ENCODE measurements at regions not wholly inside any gene's neighbourhood (a gene's known extent, or its start where the extent isn't known, plus 50 kb on each side); places are given as distances from the start of the nearest gene placed in this dataset.

- Histone ChIP-seq H4K91ac (ENCODE audit: low read depth, low read length) (no peak overlapping the region), H3K18ac (ENCODE audit: low read length) (no peak overlapping the region), H3K36me3 (ENCODE audit: control insufficient read depth in 1 of 2, insufficient read depth in 2 of 2, low read length in 2 of 2) (no peaks in the 10 kb centered on the region), H3K23ac (ENCODE audit: low read length) (no peak overlapping the region), H3K4me1 (ENCODE audit: control insufficient read depth in 1 of 2, insufficient read depth in 2 of 2, low read length in 2 of 2) (no peaks in the 10 kb centered on the region), H3K4ac (ENCODE audit: low read depth, low read length) (no peak overlapping the region), H3K27ac (ENCODE audit: low read depth, low read length) (no peak overlapping the region), H4K8ac (ENCODE audit: low read depth, low read length) (no peak overlapping the region), H2BK120ac (ENCODE audit: insufficient read depth, low read length, poor library complexity) (no peak overlapping the region), H4K12ac (ENCODE audit: low read depth, low read length) (no peak overlapping the region), H2BK12ac (ENCODE audit: low read length) (no peak overlapping the region), H3K4me3 (ENCODE audit: low read depth, low read length) (no peak overlapping the region), H2AFZ (ENCODE audit: insufficient read depth, low read length, poor library complexity) (no peak overlapping the region), H3K79me2 (ENCODE audit: control insufficient read depth, insufficient read depth, low read length, poor library complexity) (no peaks in the 10 kb centered on the region), H3K79me1 (ENCODE audit: low read length) (no peaks in the 10 kb centered on the region), H3K9ac (ENCODE audit: low read length) (no peak overlapping the region), H2BK5ac (ENCODE audit: low read depth, low read length, poor library complexity) (no peak overlapping the region), H3K9me3 (ENCODE audit: insufficient read depth, low read depth, low read length) (peaks cover 45% of the 10 kb centered on the region), H3K14ac (ENCODE audit: low read length) (no peak overlapping the region), H3K4me2 (ENCODE audit: low read length) (no peak overlapping the region), H2AK5ac (ENCODE audit: low read length) (no peak overlapping the region), H3K27me3 (ENCODE audit: insufficient read depth, low read length) (no peaks in the 10 kb centered on the region)
- DNase-seq, result no peak
- WGBS (ENCODE audit: extremely low coverage, insufficient coverage, insufficient read length), result no CpG with 5 or more reads among the region's 1 CpG
Measured at GRCh38 chr14:105938959-105939358, 412.6 kb downstream of the TMEM121 start.

- Histone ChIP-seq H3K4me3 (ENCODE audit: low read depth, low read length) (no peak overlapping the region), H3K9ac (ENCODE audit: low read length) (no peak overlapping the region), H4K12ac (ENCODE audit: low read depth, low read length) (no peak overlapping the region), H3K36me3 (ENCODE audit: control insufficient read depth in 1 of 2, insufficient read depth in 2 of 2, low read length in 2 of 2) (no peaks in the 10 kb centered on the region), H3K23ac (ENCODE audit: low read length) (no peak overlapping the region), H4K8ac (ENCODE audit: low read depth, low read length) (no peak overlapping the region), H2AK5ac (ENCODE audit: low read length) (no peak overlapping the region), H3K27ac (ENCODE audit: low read depth, low read length) (no peak overlapping the region), H3K14ac (ENCODE audit: low read length) (no peak overlapping the region), H4K91ac (ENCODE audit: low read depth, low read length) (no peak overlapping the region), H3K4me1 (ENCODE audit: control insufficient read depth in 1 of 2, insufficient read depth in 2 of 2, low read length in 2 of 2) (no peaks in the 10 kb centered on the region), H3K18ac (ENCODE audit: low read length) (no peak overlapping the region), H3K4ac (ENCODE audit: low read depth, low read length) (no peak overlapping the region), H3K4me2 (ENCODE audit: low read length) (no peak overlapping the region), H2BK120ac (ENCODE audit: insufficient read depth, low read length, poor library complexity) (no peak overlapping the region), H3K9me3 (ENCODE audit: insufficient read depth, low read depth, low read length) (peaks cover 50% of the 10 kb centered on the region), H2BK12ac (ENCODE audit: low read length) (no peak overlapping the region), H3K79me2 (ENCODE audit: control insufficient read depth, insufficient read depth, low read length, poor library complexity) (no peaks in the 10 kb centered on the region), H2BK5ac (ENCODE audit: low read depth, low read length, poor library complexity) (no peak overlapping the region), H3K27me3 (ENCODE audit: insufficient read depth, low read length) (no peaks in the 10 kb centered on the region), H2AFZ (ENCODE audit: insufficient read depth, low read length, poor library complexity) (no peak overlapping the region), H3K79me1 (ENCODE audit: low read length) (no peaks in the 10 kb centered on the region)
- WGBS (ENCODE audit: extremely low coverage, insufficient coverage, insufficient read length), result no CpG with 5 or more reads among the region's 12 CpGs
- no peak for DNase-seq
Measured at GRCh38 chr14:105939810-105940508, 413.6 kb downstream of the TMEM121 start.

- Histone ChIP-seq H4K91ac (ENCODE audit: low read depth, low read length) (no peak overlapping the region), H3K36me3 (ENCODE audit: control insufficient read depth in 1 of 2, insufficient read depth in 2 of 2, low read length in 2 of 2) (no peaks in the 10 kb centered on the region), H4K8ac (ENCODE audit: low read depth, low read length) (no peak overlapping the region), H3K18ac (ENCODE audit: low read length) (no peak overlapping the region), H3K27me3 (ENCODE audit: insufficient read depth, low read length) (no peaks in the 10 kb centered on the region), H3K4ac (ENCODE audit: low read depth, low read length) (no peak overlapping the region), H4K12ac (ENCODE audit: low read depth, low read length) (no peak overlapping the region), H3K9ac (ENCODE audit: low read length) (no peak overlapping the region), H3K79me1 (ENCODE audit: low read length) (no peaks in the 10 kb centered on the region), H2BK5ac (ENCODE audit: low read depth, low read length, poor library complexity) (no peak overlapping the region), H2BK120ac (ENCODE audit: insufficient read depth, low read length, poor library complexity) (no peak overlapping the region), H3K4me1 (ENCODE audit: control insufficient read depth in 1 of 2, insufficient read depth in 2 of 2, low read length in 2 of 2) (no peaks in the 10 kb centered on the region), H3K4me3 (ENCODE audit: low read depth, low read length) (no peak overlapping the region), H3K9me3 (ENCODE audit: insufficient read depth, low read depth, low read length) (peaks cover 55% of the 10 kb centered on the region), H3K79me2 (ENCODE audit: control insufficient read depth, insufficient read depth, low read length, poor library complexity) (no peaks in the 10 kb centered on the region), H3K14ac (ENCODE audit: low read length) (no peak overlapping the region), H3K23ac (ENCODE audit: low read length) (no peak overlapping the region), H3K4me2 (ENCODE audit: low read length) (no peak overlapping the region), H2AFZ (ENCODE audit: insufficient read depth, low read length, poor library complexity) (no peak overlapping the region), H2BK12ac (ENCODE audit: low read length) (no peak overlapping the region), H2AK5ac (ENCODE audit: low read length) (no peak overlapping the region), H3K27ac (ENCODE audit: low read depth, low read length) (no peak overlapping the region)
- no peak for DNase-seq
- no CpG with 5 or more reads among the region's 9 CpGs for WGBS (ENCODE audit: extremely low coverage, insufficient coverage, insufficient read length)
Measured at GRCh38 chr14:105940534-105941225, 414.3 kb downstream of the TMEM121 start.

- Histone ChIP-seq H4K8ac (ENCODE audit: low read depth, low read length) (no peak overlapping the region), H3K4me3 (ENCODE audit: low read depth, low read length) (no peak overlapping the region), H3K4me2 (ENCODE audit: low read length) (no peak overlapping the region), H3K9me3 (ENCODE audit: insufficient read depth, low read depth, low read length) (peaks cover 60% of the 10 kb centered on the region), H2AK5ac (ENCODE audit: low read length) (no peak overlapping the region), H2BK12ac (ENCODE audit: low read length) (no peak overlapping the region), H2BK120ac (ENCODE audit: insufficient read depth, low read length, poor library complexity) (no peak overlapping the region), H3K9ac (ENCODE audit: low read length) (no peak overlapping the region), H4K91ac (ENCODE audit: low read depth, low read length) (no peak overlapping the region), H2BK5ac (ENCODE audit: low read depth, low read length, poor library complexity) (no peak overlapping the region), H3K4me1 (ENCODE audit: control insufficient read depth in 1 of 2, insufficient read depth in 2 of 2, low read length in 2 of 2) (no peaks in the 10 kb centered on the region), H3K27me3 (ENCODE audit: insufficient read depth, low read length) (no peaks in the 10 kb centered on the region), H3K4ac (ENCODE audit: low read depth, low read length) (no peak overlapping the region), H3K18ac (ENCODE audit: low read length) (no peak overlapping the region), H3K79me2 (ENCODE audit: control insufficient read depth, insufficient read depth, low read length, poor library complexity) (no peaks in the 10 kb centered on the region), H4K12ac (ENCODE audit: low read depth, low read length) (no peak overlapping the region), H3K14ac (ENCODE audit: low read length) (no peak overlapping the region), H3K36me3 (ENCODE audit: control insufficient read depth in 1 of 2, insufficient read depth in 2 of 2, low read length in 2 of 2) (no peaks in the 10 kb centered on the region), H3K79me1 (ENCODE audit: low read length) (no peaks in the 10 kb centered on the region), H3K23ac (ENCODE audit: low read length) (no peak overlapping the region), H2AFZ (ENCODE audit: insufficient read depth, low read length, poor library complexity) (no peak overlapping the region), H3K27ac (ENCODE audit: low read depth, low read length) (no peak overlapping the region)
- DNase-seq, result no peak
- WGBS (ENCODE audit: extremely low coverage, insufficient coverage, insufficient read length), result no CpG with 5 or more reads among the region's 24 CpGs
Measured at GRCh38 chr14:105941226-105942166, 415.1 kb downstream of the TMEM121 start.
